Neural cell (in vitro differentiated cells): ENCODE measurements at regions not wholly inside any gene's neighbourhood (a gene's known extent, or its start where the extent isn't known, plus 50 kb on each side); places are given as distances from the start of the nearest gene placed in this dataset.

Source experiments
- H2AFZ ChIP-seq: fragments of 200-600, 300-800 bp; sonication (generic), shearing (Covaris generic); 2 replicates; pipeline ENCODE4 v1.6.0; 2014; ENCODE audit warnings: low read depth, mild to moderate bottlenecking, antibody characterized with exemption, low read length, moderate library complexity
- H3F3A ChIP-seq: fragments of 200-600 bp; shearing (Covaris generic); 2 replicates; pipeline ENCODE4 v1.6.1; 2016; ENCODE audit warnings: mild to moderate bottlenecking, moderate library complexity, mixed read lengths, antibody characterized with exemption, low read length; ENCODE audit not compliant: insufficient read depth, poor library complexity, severe bottlenecking
- H3K27ac ChIP-seq: fragments of 200-600, 300-800 bp; sonication (generic), shearing (Covaris generic); 2 replicates; pipeline ENCODE4 v1.5.1; 2014; ENCODE audit warnings: mild to moderate bottlenecking, low read length, moderate library complexity
- H3K27me3 ChIP-seq: fragments of 300-800, 200-600 bp; sonication (generic), shearing (Covaris generic); 2 replicates; pipeline ENCODE4 v1.6.0; 2014; ENCODE audit warnings: mild to moderate bottlenecking, low read depth, low read length, moderate library complexity; ENCODE audit not compliant: insufficient read depth
- H3K36me3 ChIP-seq: fragments of 300-800, 200-600 bp; sonication (generic), shearing (Covaris generic); 2 replicates; pipeline ENCODE4 v1.5.1; 2014; ENCODE audit warnings: mild to moderate bottlenecking, antibody characterized with exemption, low read length, moderate library complexity; ENCODE audit not compliant: insufficient read depth
- H3K4me2 ChIP-seq: fragments of 300-800, 200-600 bp; sonication (generic), shearing (Covaris generic); 2 replicates; pipeline ENCODE4 v1.6.0; 2014; ENCODE audit warnings: mild to moderate bottlenecking, low read length
- H3K4me3 ChIP-seq: fragments of 300-800, 200-600 bp; sonication (generic), shearing (Covaris generic); 2 replicates; pipeline ENCODE4 v1.5.1; 2014; ENCODE audit warnings: mild to moderate bottlenecking, low read length, moderate library complexity
- H3K79me2 ChIP-seq: fragments of 200-600 bp; shearing (Covaris generic); replicated peaks from 2 replicates; pipeline ENCODE4 v1.6.0; 2014; ENCODE audit warnings: mild to moderate bottlenecking, low read length, moderate library complexity; ENCODE audit not compliant: insufficient read depth
- H3K9ac ChIP-seq: fragments of 300-800, 200-600 bp; sonication (generic), shearing (Covaris generic); 2 replicates; pipeline ENCODE4 v1.6.1; 2016; ENCODE audit warnings: mild to moderate bottlenecking, low read length, mixed read lengths
- H3K9me2 ChIP-seq: fragments of 200-600 bp; shearing (Covaris generic); 2 replicates; pipeline ENCODE4 v1.6.1; 2016; ENCODE audit warnings: mild to moderate bottlenecking, low read length, mixed read lengths; ENCODE audit not compliant: insufficient read depth
- H3K9me3 ChIP-seq: fragments of 200-600, 300-800 bp; sonication (generic), shearing (Covaris generic); 2 replicates; pipeline ENCODE4 v1.6.1; 2016; ENCODE audit warnings: mild to moderate bottlenecking, mixed run types, low read length, moderate library complexity, mixed read lengths
- H4K20me1 ChIP-seq: fragments of 200-600 bp; shearing (Covaris generic); 2 replicates; pipeline ENCODE4 v1.6.1; 2016; ENCODE audit warnings: mild to moderate bottlenecking, mixed run types; ENCODE audit not compliant: insufficient read depth
- EP300 ChIP-seq: fragments of 450-650 bp; conservative IDR thresholded peaks from 2 replicates; pipeline ENCODE4 v1.6.1; 2014; ENCODE audit warnings: antibody characterized with exemption, mild to moderate bottlenecking, moderate library complexity; ENCODE audit not compliant: poor library complexity, severe bottlenecking
- EZH2 ChIP-seq: fragments of 200-600, 300-800 bp; shearing (Covaris generic), sonication (generic); IDR thresholded peaks from 2 replicates; pipeline ENCODE4 v1.6.1; 2014; ENCODE audit warnings: antibody characterized with exemption, low read length, borderline replicate concordance, mild to moderate bottlenecking; ENCODE audit not compliant: insufficient read depth, poor library complexity, severe bottlenecking
- MXI1 ChIP-seq: fragments of 450-650 bp; conservative IDR thresholded peaks from 2 replicates; pipeline ENCODE4 v1.6.1; 2014; ENCODE audit warnings: antibody characterized with exemption, mild to moderate bottlenecking; ENCODE audit not compliant: poor library complexity, severe bottlenecking
- POLR2AphosphoS5 ChIP-seq: IDR thresholded peaks from 2 replicates; pipeline ENCODE4 v1.6.1; 2012
- RAD21 ChIP-seq: fragments of 450-650 bp; conservative IDR thresholded peaks from 2 replicates; pipeline ENCODE4 v1.6.1; 2014; ENCODE audit warnings: antibody characterized with exemption, mild to moderate bottlenecking, moderate library complexity
- SMC3 ChIP-seq: fragments of 450-650 bp; conservative IDR thresholded peaks from 2 replicates; pipeline ENCODE4 v1.6.1; 2014; ENCODE audit warnings: antibody characterized with exemption, mild to moderate bottlenecking, moderate library complexity; ENCODE audit not compliant: poor library complexity
- TAF1 ChIP-seq: IDR thresholded peaks from 2 replicates; pipeline ENCODE4 v1.6.1; 2012; ENCODE audit warnings: low read depth
- TF ChIP-seq, protein P1 (sequence below): fragments of 450-650 bp; IDR thresholded peaks from 2 replicates; pipeline ENCODE4 v1.5.1; 2014; ENCODE audit warnings: antibody characterized with exemption, mild to moderate bottlenecking, moderate library complexity; ENCODE audit not compliant: poor library complexity, severe bottlenecking
- TF ChIP-seq, protein P2 (sequence below): IDR thresholded peaks from 2 replicates; pipeline ENCODE4 v1.6.1; 2012; ENCODE audit warnings: borderline replicate concordance

DNA sequence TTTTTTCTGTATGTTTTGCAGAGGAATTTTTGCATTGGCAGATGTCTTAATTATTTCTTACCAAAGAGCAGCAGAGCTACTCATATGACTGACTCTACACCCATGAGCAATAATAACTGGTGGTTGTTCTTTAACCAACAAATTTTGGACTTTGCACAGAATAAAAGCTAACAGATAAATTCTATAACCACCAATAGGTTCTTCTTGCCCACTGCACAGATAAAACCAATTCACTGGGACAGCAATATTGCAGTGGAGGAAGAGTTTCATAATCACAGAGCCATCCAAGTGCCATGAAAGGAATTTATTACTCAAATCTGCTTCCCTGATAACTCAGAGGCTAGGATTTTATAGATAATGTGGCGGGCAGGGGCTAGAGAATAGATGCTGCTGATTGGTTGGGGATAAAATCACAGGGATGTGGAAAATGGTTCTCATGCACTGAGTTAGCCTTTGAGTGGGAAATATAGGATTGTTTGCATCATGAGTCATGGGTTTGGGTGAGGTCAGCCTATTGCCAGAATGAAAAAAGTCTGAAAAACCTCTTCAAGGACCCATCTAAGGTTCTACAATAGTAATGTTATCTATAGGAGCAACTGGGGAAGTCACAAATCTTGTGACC, 104.3 kb upstream of the PCDH17 start:
- Histone ChIP-seq H3K9me2 (no peaks in the 10 kb centered on the region), H3F3A (no peaks in the 10 kb centered on the region), H3K27ac (no peak overlapping the region), H3K27me3 (no peaks in the 10 kb centered on the region), H3K36me3 (no peaks in the 10 kb centered on the region), H3K9me3 (no peaks in the 10 kb centered on the region), H3K4me3 (no peak overlapping the region), H2AFZ (no peak overlapping the region), H3K9ac (no peak overlapping the region), H3K4me2 (no peak overlapping the region), H4K20me1 (no peaks in the 10 kb centered on the region), H3K79me2 (no peaks in the 10 kb centered on the region)
- TF ChIP-seq EP300 (no peak), TAF1 (no peak), EZH2 (no peak), POLR2AphosphoS5 (no peak), SMC3 (no peak), RAD21 (no peak), MXI1 (no peak)
- TF ChIP-seq, protein P1, sequence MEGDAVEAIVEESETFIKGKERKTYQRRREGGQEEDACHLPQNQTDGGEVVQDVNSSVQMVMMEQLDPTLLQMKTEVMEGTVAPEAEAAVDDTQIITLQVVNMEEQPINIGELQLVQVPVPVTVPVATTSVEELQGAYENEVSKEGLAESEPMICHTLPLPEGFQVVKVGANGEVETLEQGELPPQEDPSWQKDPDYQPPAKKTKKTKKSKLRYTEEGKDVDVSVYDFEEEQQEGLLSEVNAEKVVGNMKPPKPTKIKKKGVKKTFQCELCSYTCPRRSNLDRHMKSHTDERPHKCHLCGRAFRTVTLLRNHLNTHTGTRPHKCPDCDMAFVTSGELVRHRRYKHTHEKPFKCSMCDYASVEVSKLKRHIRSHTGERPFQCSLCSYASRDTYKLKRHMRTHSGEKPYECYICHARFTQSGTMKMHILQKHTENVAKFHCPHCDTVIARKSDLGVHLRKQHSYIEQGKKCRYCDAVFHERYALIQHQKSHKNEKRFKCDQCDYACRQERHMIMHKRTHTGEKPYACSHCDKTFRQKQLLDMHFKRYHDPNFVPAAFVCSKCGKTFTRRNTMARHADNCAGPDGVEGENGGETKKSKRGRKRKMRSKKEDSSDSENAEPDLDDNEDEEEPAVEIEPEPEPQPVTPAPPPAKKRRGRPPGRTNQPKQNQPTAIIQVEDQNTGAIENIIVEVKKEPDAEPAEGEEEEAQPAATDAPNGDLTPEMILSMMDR, result no peak
- TF ChIP-seq, protein P2, sequence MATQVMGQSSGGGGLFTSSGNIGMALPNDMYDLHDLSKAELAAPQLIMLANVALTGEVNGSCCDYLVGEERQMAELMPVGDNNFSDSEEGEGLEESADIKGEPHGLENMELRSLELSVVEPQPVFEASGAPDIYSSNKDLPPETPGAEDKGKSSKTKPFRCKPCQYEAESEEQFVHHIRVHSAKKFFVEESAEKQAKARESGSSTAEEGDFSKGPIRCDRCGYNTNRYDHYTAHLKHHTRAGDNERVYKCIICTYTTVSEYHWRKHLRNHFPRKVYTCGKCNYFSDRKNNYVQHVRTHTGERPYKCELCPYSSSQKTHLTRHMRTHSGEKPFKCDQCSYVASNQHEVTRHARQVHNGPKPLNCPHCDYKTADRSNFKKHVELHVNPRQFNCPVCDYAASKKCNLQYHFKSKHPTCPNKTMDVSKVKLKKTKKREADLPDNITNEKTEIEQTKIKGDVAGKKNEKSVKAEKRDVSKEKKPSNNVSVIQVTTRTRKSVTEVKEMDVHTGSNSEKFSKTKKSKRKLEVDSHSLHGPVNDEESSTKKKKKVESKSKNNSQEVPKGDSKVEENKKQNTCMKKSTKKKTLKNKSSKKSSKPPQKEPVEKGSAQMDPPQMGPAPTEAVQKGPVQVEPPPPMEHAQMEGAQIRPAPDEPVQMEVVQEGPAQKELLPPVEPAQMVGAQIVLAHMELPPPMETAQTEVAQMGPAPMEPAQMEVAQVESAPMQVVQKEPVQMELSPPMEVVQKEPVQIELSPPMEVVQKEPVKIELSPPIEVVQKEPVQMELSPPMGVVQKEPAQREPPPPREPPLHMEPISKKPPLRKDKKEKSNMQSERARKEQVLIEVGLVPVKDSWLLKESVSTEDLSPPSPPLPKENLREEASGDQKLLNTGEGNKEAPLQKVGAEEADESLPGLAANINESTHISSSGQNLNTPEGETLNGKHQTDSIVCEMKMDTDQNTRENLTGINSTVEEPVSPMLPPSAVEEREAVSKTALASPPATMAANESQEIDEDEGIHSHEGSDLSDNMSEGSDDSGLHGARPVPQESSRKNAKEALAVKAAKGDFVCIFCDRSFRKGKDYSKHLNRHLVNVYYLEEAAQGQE, result no peak

DNA sequence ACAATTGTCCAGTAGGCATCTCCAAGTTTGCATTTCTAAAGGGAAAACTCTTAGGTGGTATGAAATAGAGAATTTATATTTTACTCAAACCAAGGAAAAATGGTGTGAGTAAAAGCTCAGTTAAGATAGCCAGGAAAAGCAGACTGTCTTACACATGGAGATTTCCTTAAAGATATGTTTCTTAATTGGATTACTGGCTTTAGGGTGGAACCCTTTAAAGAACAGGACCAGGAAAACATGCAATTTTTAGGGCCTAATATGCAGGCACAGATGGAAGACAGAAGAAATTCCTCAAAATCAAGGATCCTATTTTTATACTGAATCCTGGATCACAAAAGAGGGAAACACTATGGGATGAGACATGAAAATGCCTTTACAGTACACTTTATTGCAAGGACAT, 100.3 kb upstream of the PCDH17 start:
- Histone ChIP-seq H4K20me1 (no peaks in the 10 kb centered on the region), H3K36me3 (no peaks in the 10 kb centered on the region), H3K4me2 (no peak overlapping the region), H3K9me2 (no peaks in the 10 kb centered on the region), H3K9me3 (no peaks in the 10 kb centered on the region), H3K9ac (no peak overlapping the region), H3K27me3 (no peaks in the 10 kb centered on the region), H2AFZ (no peak overlapping the region), H3K79me2 (no peaks in the 10 kb centered on the region), H3K27ac (no peak overlapping the region), H3K4me3 (no peak overlapping the region), H3F3A (no peaks in the 10 kb centered on the region)
- TF ChIP-seq EP300 (no peak), MXI1 (no peak)

DNA sequence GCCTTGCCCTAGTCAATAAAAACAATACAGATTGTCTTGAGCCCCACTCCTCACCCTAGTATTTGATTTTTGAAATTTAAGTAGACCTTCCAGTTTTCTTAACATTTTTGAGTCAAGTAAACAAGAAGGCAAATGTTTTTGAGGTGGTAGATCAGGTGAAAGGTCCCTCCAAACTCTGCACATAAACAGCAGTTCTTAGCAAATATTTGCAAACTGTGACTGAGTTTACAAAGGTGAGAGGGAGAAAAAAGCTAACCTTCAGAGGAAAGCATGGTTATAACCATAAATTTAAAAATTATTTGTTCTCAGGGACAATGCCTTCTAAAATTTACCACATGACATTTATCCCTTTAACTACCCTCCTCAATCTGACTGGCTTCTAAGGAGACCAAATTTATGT, 84.6 kb upstream of the PCDH17 start:
- TF ChIP-seq RAD21 (no peak), MXI1 (no peak)
- TF ChIP-seq, protein P1, result no peak
- no peaks in the 10 kb centered on the region for H3K79me2 ChIP-seq
- H3K9ac ChIP-seq, result no peak overlapping the region
- no peak overlapping the region for H3K27ac ChIP-seq
- no peaks in the 10 kb centered on the region for H3K9me3 ChIP-seq
- no peaks in the 10 kb centered on the region for H3K36me3 ChIP-seq
- no peaks in the 10 kb centered on the region for H3K27me3 ChIP-seq
- no peak overlapping the region for H3K4me3 ChIP-seq
- no peaks in the 10 kb centered on the region for H4K20me1 ChIP-seq
- no peak overlapping the region for H2AFZ ChIP-seq
- no peaks in the 10 kb centered on the region for H3K9me2 ChIP-seq
- H3K4me2 ChIP-seq, result no peak overlapping the region
- H3F3A ChIP-seq, result no peaks in the 10 kb centered on the region
